IgD-negative memory B cell (primary cell): ENCODE measurements at regions not wholly inside any gene's neighbourhood (a gene's known extent, or its start where the extent isn't known, plus 50 kb on each side); places are given as distances from the start of the nearest gene placed in this dataset.

ENCODE experiments used
- H3K27ac Mint-ChIP-seq, 3 donors: one replicate each; pipeline ENCODE4 v1.8.0; 2020 to 2022; ENCODE audit warnings: mild to moderate bottlenecking in 3 of 3, mixed read lengths in 3 of 3, moderate library complexity in 1 of 3
- H3K27me3 Mint-ChIP-seq: one replicate; pipeline ENCODE4 v1.8.0; 2021; ENCODE audit warnings: mixed read lengths
- H3K36me3 Mint-ChIP-seq: one replicate; pipeline ENCODE4 v1.8.0; 2020; ENCODE audit warnings: mild to moderate bottlenecking, mixed read lengths
- H3K4me1 Mint-ChIP-seq, 3 donors: one replicate each; pipeline ENCODE4 v1.8.0; 2020 to 2022; ENCODE audit warnings: mixed read lengths in 3 of 3, mild to moderate bottlenecking in 1 of 3
- H3K4me3 Mint-ChIP-seq, 4 donors: one replicate each; pipeline ENCODE4 v1.8.0; 2020 to 2022; ENCODE audit warnings: mild to moderate bottlenecking in 4 of 4, mixed read lengths in 4 of 4, moderate library complexity in 3 of 4
- H3K9me3 Mint-ChIP-seq, 3 donors: one replicate each; pipeline ENCODE4 v1.8.0; 2020 to 2021; ENCODE audit warnings: mixed read lengths in 3 of 3, mild to moderate bottlenecking in 1 of 3

DNA sequence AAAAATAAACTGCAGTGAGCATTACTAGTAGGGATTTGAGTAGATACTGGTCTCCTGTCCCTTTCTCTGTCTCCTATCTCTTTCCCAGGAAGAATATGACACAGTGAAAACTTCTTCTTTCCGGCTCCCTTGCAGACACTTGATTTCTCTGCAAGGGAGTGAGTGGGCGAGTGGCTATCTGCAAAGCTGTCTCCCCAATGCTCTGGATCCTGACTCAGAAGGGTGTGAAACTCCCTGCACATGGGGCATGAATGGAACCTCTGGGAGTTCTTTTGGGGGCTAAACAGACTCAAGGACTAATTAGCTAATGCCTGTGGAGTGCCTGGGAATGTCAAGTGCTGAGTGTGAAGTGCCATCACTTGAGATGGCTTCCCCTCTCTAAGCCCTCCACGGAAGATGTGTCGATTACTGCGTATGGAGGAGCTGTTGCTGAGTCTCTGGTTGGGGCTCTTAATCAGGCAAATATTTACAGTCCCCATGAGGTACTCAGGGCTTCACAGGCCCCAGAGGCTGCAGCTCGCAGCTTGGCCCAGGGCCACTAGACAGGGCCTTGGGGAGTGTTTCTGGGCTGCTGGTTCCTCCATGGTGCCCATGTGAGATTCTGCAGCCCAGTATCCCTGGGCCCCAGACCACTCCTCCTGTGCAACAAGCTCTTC lies 139.8 kb downstream of the RPS24 start:
- H3K27me3 Mint-ChIP-seq, result peaks cover 7% of the 10 kb centered on the region
- H3K9me3 Mint-ChIP-seq, result no peaks in the 10 kb centered on the region
- H3K36me3 Mint-ChIP-seq, result no peaks in the 10 kb centered on the region
- peak overlapping the region in 1 of 3 donors; percentile 73 for H3K27ac Mint-ChIP-seq
- peaks cover 0 to 10% (median 0%) of the 10 kb centered on the region in 3 donors for H3K4me1 Mint-ChIP-seq
- no peak overlapping the region for H3K4me3 Mint-ChIP-seq

GRCh38 chr10:78175444-78176015 lies 141.9 kb downstream of the RPS24 start:
- no peaks in the 10 kb centered on the region for H3K9me3 Mint-ChIP-seq
- peaks cover 11% of the 10 kb centered on the region for H3K27me3 Mint-ChIP-seq
- no peak overlapping the region for H3K4me3 Mint-ChIP-seq
- H3K36me3 Mint-ChIP-seq, result no peaks in the 10 kb centered on the region
- peaks cover 0 to 10% (median 0%) of the 10 kb centered on the region in 3 donors for H3K4me1 Mint-ChIP-seq
- H3K27ac Mint-ChIP-seq, result no peak overlapping the region

- Mint-ChIP-seq H3K36me3 (no peaks in the 10 kb centered on the region), H3K4me1 (peaks cover 0 to 6% (median 0%) of the 10 kb centered on the region in 3 donors), H3K9me3 (no peaks in the 10 kb centered on the region), H3K27me3 (peaks cover 11% of the 10 kb centered on the region), H3K4me3 (no peak overlapping the region), H3K27ac (no peak overlapping the region)
These were observed 143.0 kb downstream of the RPS24 start for GRCh38 chr10:78176320-78177317.

DNA sequence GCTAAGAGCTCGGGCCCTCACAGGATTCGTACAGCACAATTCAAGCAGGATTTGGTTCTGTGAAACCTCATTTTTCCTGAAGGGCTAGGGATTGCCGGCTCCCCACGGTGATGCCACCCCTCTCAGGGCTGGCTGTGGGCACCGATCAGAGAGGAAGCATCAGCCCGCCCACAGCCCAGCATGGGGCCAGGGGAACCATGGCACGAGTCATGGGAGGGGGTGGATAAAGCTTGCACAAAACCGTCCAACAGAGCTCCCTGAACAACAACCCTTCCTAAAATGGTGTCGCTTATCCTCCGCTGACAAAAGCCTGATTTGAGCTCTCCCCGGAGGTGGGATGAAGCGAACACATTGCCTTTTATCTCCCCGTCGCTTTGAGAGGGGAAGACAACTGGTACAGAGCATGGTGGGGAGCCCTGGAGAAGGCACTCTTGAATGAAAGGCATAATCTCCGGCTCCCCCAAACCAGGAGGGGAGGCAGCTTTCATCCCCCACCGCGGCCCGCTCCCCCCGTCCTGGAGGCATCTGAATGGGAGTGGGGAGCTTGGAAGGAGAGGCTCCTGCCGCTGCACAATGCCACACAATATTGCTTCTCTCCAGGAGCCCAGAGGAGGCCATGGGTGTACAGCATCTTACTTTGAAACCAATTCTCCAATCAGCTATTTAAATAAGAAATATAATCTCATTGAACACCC lies 144.0 kb downstream of the RPS24 start:
- Mint-ChIP-seq H3K4me1 (peaks cover 0 to 2% (median 0%) of the 10 kb centered on the region in 3 donors), H3K4me3 (no peak overlapping the region), H3K27me3 (peaks cover 11% of the 10 kb centered on the region), H3K36me3 (no peaks in the 10 kb centered on the region), H3K27ac (no peak overlapping the region), H3K9me3 (no peaks in the 10 kb centered on the region)

DNA sequence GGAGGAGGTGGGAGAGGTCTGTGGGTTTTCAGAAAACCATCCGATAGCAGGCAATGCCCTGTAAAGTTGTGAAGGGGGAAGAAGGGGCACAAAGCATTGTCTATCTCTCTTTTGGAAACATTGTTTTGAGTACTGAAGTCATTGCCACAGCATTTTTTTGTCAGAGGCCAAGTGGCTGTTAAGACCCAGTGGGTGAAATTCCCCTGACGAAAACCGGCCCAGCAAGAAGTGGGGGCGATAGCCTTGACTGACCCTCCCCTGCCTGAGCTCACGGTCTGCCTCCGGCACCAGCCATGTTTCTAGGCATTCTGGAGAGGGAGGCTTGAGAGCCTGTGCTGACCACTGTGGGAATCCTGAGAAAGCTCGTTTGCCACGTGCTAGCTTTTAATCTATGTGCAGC lies 144.7 kb downstream of the RPS24 start:
- Mint-ChIP-seq H3K27me3 (peaks cover 10% of the 10 kb centered on the region), H3K27ac (no peak overlapping the region), H3K9me3 (no peaks in the 10 kb centered on the region), H3K36me3 (no peaks in the 10 kb centered on the region), H3K4me3 (no peak overlapping the region), H3K4me1 (peaks cover 0 to 2% (median 0%) of the 10 kb centered on the region in 3 donors)

DNA sequence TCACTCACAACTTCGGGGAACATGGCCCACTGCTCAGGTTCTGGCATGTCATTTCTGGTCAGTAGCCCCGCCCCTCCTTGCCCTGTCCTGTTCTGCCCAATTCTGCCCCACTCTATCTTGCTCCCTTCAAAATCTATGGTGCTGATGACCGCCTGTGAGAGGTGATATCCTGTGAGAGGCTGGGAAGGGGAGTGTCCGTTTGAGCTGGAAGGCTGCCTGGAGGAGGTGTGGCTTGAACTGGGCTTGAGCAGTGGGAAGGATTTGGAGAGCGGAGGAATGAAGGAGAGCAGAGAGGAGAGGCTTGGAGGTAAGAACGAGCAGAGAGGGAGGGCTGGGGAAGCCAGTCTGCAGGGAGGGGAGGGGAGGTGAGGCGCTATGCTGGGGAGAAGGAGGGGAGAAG lies 145.3 kb downstream of the RPS24 start:
- Mint-ChIP-seq H3K27ac (no peak overlapping the region), H3K9me3 (no peaks in the 10 kb centered on the region), H3K4me3 (no peak overlapping the region), H3K36me3 (no peaks in the 10 kb centered on the region), H3K4me1 (peaks cover 0 to under 1% (median 0%) of the 10 kb centered on the region in 3 donors), H3K27me3 (peaks cover 10% of the 10 kb centered on the region)

DNA sequence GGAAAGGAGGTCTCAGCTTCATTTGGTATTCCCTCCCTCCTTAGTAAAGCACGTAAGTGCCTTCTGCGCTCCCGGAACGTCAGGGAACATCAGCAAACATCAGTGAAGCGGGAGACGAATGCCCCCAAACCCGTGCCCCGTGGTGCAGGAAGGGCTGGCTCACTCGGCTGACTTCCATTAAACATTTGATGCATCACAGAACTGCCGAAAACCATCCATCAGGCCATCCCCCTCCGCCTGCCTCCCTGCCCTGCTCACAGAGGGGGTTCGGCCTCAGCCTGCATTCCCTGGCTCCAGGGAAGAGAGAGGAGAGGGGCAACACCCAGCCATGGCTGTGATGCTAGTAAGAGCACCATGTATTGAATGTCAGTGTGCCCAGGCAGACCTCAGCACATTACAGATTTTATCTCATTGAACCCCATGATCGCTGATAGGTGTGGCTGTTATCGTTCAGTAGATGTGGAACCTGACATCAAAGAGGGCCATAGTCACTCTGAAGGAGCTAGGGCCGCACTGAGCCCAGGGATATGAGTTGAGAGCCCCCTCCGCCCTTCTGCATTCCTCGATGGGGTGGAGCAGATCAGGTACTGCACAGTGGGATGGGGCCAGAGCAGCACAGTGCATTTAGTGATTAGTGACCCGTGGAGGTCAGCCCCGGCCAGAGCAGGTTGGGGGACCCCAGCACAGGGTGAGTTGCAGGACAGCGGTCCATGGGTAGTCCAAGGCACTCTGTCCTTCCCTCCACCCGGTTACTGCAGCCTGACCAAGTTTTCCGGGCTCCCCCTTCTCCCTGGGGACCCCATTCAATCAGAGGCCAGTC lies 146.4 kb downstream of the RPS24 start:
- no peaks in the 10 kb centered on the region for H3K36me3 Mint-ChIP-seq
- peaks cover 10% of the 10 kb centered on the region for H3K27me3 Mint-ChIP-seq
- H3K4me1 Mint-ChIP-seq, result no peaks in the 10 kb centered on the region
- H3K4me3 Mint-ChIP-seq, result no peak overlapping the region
- no peak overlapping the region for H3K27ac Mint-ChIP-seq
- no peaks in the 10 kb centered on the region for H3K9me3 Mint-ChIP-seq

DNA sequence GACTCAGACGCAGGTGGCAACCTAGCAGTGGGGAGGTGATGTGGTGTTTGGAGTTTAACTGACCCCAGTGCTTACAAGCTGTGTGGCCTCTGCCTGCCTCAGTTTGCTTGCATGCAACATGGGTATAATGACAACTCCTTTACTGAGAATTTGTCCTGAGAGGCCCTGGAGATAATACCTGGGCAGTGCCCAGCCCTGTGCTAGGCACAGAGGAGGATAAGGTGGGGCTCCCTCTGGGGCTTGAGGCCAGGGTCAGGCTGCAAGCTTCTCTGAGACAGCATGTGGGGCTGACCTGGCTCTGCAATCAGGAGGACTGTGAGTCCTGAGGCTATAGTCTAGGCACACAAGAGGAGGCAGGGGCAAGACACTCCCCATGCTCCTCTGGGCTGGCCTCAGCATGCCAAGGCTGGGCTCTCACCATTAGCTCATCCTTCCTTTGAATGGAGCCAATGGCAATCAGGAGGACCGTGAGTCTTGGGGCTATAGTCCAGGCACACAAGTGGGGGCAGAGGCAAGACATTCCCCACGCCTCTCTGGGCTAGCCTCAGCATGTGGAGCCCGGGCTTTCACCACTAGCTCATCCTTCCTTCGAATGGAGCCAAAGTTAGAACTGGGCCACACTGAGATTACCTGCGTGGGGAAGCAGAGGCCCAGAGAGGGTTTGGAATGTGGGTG lies 147.9 kb downstream of the RPS24 start:
- no peaks in the 10 kb centered on the region for H3K36me3 Mint-ChIP-seq
- H3K27ac Mint-ChIP-seq, result no peak overlapping the region
- no peaks in the 10 kb centered on the region for H3K9me3 Mint-ChIP-seq
- no peak overlapping the region for H3K4me3 Mint-ChIP-seq
- peaks cover 10% of the 10 kb centered on the region for H3K27me3 Mint-ChIP-seq
- no peaks in the 10 kb centered on the region for H3K4me1 Mint-ChIP-seq

DNA sequence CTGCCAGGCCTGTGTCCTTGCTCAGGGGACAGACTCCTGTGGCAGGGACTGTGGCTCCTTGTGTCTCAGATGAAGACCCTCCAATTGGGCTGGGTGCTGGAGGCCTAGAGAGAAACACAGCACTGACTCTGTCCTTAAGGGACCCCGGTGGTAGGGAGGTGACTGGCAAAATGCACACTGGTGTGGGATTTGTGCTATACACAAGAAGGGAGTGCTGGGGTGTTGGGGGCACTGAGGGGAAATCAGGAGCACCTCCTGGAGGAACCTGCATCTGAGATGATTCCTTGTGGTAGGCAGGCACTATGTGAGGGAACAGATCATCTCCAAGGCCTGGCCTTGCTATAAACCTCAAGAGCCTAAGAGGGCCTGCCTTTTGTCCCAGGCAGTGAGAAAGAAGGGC lies 149.2 kb downstream of the RPS24 start:
- Mint-ChIP-seq H3K4me1 (no peaks in the 10 kb centered on the region), H3K27me3 (peaks cover 8% of the 10 kb centered on the region), H3K4me3 (no peak overlapping the region), H3K9me3 (no peaks in the 10 kb centered on the region), H3K36me3 (no peaks in the 10 kb centered on the region), H3K27ac (peak overlapping the region in 1 of 3 donors; percentile 8)

DNA sequence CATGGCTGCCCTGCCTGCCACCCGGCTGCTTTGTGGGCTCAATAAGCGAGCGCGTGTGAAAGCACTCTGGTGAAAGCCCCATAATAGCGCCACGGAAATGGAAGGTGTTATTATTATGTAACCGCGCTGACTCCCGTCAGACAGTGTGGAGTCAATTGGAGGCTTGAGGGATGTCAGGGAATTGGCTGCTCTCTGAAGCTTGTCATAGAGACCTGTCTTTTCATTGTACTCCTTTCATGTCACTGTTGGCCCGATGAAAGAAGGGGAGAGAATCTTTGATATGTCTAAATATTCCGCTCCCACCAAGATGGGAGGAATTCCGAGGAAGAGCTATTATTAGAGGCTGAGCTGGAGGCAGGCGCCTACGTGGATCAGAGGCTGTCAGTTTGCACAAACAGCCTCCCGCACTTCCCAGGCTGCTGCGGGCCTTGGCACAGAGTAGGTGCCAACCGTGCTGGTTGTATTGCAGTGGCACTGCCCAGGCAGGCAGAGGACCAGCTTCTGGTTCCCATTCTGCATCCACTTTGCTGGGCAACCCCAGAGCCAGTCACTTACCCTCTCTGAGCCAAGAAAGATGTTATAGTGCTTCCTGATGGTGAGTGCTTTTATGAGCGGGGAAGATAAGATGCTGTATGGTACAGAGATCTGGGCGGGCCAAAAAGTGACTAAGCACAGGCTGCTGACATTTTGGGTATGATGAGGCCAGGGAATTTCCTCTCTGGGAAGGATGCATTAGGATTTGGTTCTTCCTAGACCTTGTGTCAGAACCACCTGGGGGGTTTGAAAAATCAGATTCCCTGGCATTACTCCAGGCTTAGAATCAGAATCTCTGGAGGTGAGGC lies 151.4 kb downstream of the RPS24 start:
- no peaks in the 10 kb centered on the region for H3K9me3 Mint-ChIP-seq
- H3K4me1 Mint-ChIP-seq, result no peaks in the 10 kb centered on the region
- no peaks in the 10 kb centered on the region for H3K36me3 Mint-ChIP-seq
- peaks cover 4% of the 10 kb centered on the region for H3K27me3 Mint-ChIP-seq
- no peak overlapping the region for H3K4me3 Mint-ChIP-seq
- H3K27ac Mint-ChIP-seq, result peak overlapping the region in 1 of 3 donors; percentile 10

DNA sequence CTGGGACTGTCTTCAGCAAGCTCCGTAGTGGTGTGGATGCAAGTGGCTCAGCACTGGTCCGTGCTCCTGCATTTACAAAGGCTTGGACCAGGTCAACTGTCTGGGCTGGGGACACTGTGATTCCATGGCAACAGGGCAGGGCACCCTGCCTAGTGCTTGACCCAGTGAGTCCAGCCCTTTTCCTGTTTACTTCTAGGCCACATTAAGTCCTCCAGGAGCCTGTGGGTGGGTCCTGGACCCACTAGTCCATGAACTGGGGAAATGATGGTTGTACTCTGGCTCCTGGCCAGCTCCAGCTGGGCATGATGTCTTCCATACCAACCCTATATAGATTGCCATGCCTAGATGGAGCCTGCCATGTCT lies 152.0 kb downstream of the RPS24 start:
- Mint-ChIP-seq H3K4me1 (no peaks in the 10 kb centered on the region), H3K4me3 (no peak overlapping the region), H3K9me3 (no peaks in the 10 kb centered on the region), H3K36me3 (no peaks in the 10 kb centered on the region), H3K27ac (no peak overlapping the region), H3K27me3 (peaks cover 2% of the 10 kb centered on the region)

GRCh38 chr10:78186572-78186971 lies 152.9 kb downstream of the RPS24 start:
- H3K4me3 Mint-ChIP-seq, result no peak overlapping the region
- H3K27ac Mint-ChIP-seq, result no peak overlapping the region
- no peaks in the 10 kb centered on the region for H3K36me3 Mint-ChIP-seq
- H3K4me1 Mint-ChIP-seq, result no peaks in the 10 kb centered on the region
- H3K9me3 Mint-ChIP-seq, result no peaks in the 10 kb centered on the region
- H3K27me3 Mint-ChIP-seq, result peaks cover 2% of the 10 kb centered on the region

DNA sequence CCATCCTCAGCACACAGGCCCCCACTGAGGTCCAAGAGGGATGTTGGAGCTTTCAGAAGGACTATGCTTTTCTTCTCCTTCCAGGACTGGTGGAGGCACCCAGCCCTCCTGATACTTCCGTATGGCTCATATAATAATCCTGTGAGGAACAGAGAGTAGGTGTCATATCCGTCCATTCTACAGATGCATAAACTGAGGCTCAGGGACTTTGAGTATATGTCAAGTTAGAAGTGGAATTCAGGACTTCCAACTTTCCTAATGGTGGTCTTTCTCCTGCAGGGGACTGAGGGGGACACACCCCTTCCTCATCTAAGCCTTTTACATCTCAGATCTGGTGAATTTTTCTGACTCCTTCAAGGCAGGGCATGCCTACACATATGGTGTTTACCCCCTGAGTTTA lies 153.7 kb downstream of the RPS24 start:
- H3K27me3 Mint-ChIP-seq, result peaks cover 6% of the 10 kb centered on the region
- no peaks in the 10 kb centered on the region for H3K4me1 Mint-ChIP-seq
- no peak overlapping the region for H3K27ac Mint-ChIP-seq
- H3K36me3 Mint-ChIP-seq, result no peaks in the 10 kb centered on the region
- H3K9me3 Mint-ChIP-seq, result peaks cover 0 to 1% (median 0%) of the 10 kb centered on the region in 3 donors
- no peak overlapping the region for H3K4me3 Mint-ChIP-seq
